HEK293 (cell line): ENCODE measurements at regions not wholly inside any gene's neighbourhood (a gene's known extent, or its start where the extent isn't known, plus 50 kb on each side); places are given as distances from the start of the nearest gene placed in this dataset.

Experiments used
- CTCF ChIA-PET: fragments of 350-600 bp; formaldehyde crosslinking; extraction: SDS; loops from one replicate; lab custom pipeline; 2021; ENCODE audit warnings: antibody characterized with exemption; lab: Yijun Ruan, JAX
- POLR2A ChIA-PET: fragments of 300-600 bp; formaldehyde crosslinking; extraction: SDS; loops from one replicate; lab custom pipeline; 2020; ENCODE audit warnings: antibody characterized with exemption, inconsistent platforms; lab: Yijun Ruan, JAX
- H3K27ac ChIP-seq: fragments of 200-500 bp; sonication (Bioruptor generic); 2 replicates; pipeline ENCODE4 v1.5.1; 2014; ENCODE audit warnings: low read depth, low read length, control low read depth, inconsistent platforms; ENCODE audit errors: extremely low read depth
- H3K36me3 ChIP-seq, 2 experiments: fragments of 200-500 bp in 1 of 2; sonication (Bioruptor generic) in 1 of 2; 1 replicate in 1 of 2; 2 replicates in 1 of 2; pipeline ENCODE4 v1.5.1; 2014 to 2017; ENCODE audit warnings: inconsistent platforms in 2 of 2, low read length in 2 of 2; ENCODE audit not compliant: control insufficient read depth in 2 of 2, insufficient read depth in 1 of 2
- H3K4me1 ChIP-seq: fragments of 200-500 bp; sonication (Bioruptor generic); 2 replicates; pipeline ENCODE4 v1.5.1; 2014; ENCODE audit warnings: mild to moderate bottlenecking, low read length, inconsistent platforms; ENCODE audit not compliant: control insufficient read depth, insufficient read depth
- H3K4me3 ChIP-seq: 2 replicates; pipeline ENCODE4 v1.5.1; 2011; ENCODE audit warnings: low read depth, mild to moderate bottlenecking, control low read depth, low read length, moderate library complexity
- H3K9me3 ChIP-seq: fragments of 200-500 bp; sonication (Bioruptor generic); 2 replicates; pipeline ENCODE4 v1.5.1; 2014; ENCODE audit warnings: low read depth, low read length, inconsistent platforms; ENCODE audit not compliant: control insufficient read depth, insufficient read depth
- BCL11A ChIP-seq: fragments of 450-650 bp; formaldehyde crosslinking; IDR thresholded peaks from 2 replicates; pipeline ENCODE4 v1.5.1; 2016; ENCODE audit warnings: low read depth, missing biosample characterization, missing genetic modification characterization
- GLIS1 ChIP-seq: fragments of 450-650 bp; formaldehyde crosslinking; IDR thresholded peaks from 2 replicates; pipeline ENCODE4 v1.5.1; 2016; ENCODE audit warnings: missing biosample characterization, missing genetic modification characterization
- MEIS1 ChIP-seq: sonication (generic); formaldehyde crosslinking; IDR thresholded peaks from 2 replicates; pipeline ENCODE4 v1.8.1; 2022; ENCODE audit warnings: missing genetic modification reagents, mild to moderate bottlenecking, borderline replicate concordance
- OVOL3 ChIP-seq: fragments of 450-650 bp; formaldehyde crosslinking; IDR thresholded peaks from 2 replicates; pipeline ENCODE4 v1.5.1; 2016; ENCODE audit warnings: missing biosample characterization, missing genetic modification characterization
- SP7 ChIP-seq: fragments of 450-650 bp; formaldehyde crosslinking; IDR thresholded peaks from 2 replicates; pipeline ENCODE4 v1.5.1; 2016; ENCODE audit warnings: missing biosample characterization, missing genetic modification characterization
- WT1 ChIP-seq: fragments of 450-650 bp; formaldehyde crosslinking; IDR thresholded peaks from 2 replicates; pipeline ENCODE4 v1.5.1; 2016; ENCODE audit warnings: missing biosample characterization, missing genetic modification characterization
- ZBTB10 ChIP-seq: fragments of 450-650 bp; formaldehyde crosslinking; IDR thresholded peaks from 2 replicates; pipeline ENCODE4 v1.5.1; 2016; ENCODE audit warnings: missing biosample characterization, missing genetic modification characterization
- ZFP37 ChIP-seq: fragments of 450-650 bp; formaldehyde crosslinking; IDR thresholded peaks from 2 replicates; pipeline ENCODE4 v1.5.1; 2016; ENCODE audit warnings: missing biosample characterization, missing genetic modification characterization
- ZNF121 ChIP-seq: fragments of 450-650 bp; formaldehyde crosslinking; IDR thresholded peaks from 2 replicates; pipeline ENCODE4 v1.5.1; 2016; ENCODE audit warnings: missing biosample characterization, missing genetic modification characterization
- ZNF140 ChIP-seq: fragments of 450-650 bp; formaldehyde crosslinking; IDR thresholded peaks from 2 replicates; pipeline ENCODE4 v1.5.1; 2016; ENCODE audit warnings: missing biosample characterization, missing genetic modification characterization
- ZNF211 ChIP-seq: fragments of 450-650 bp; formaldehyde crosslinking; IDR thresholded peaks from 2 replicates; pipeline ENCODE4 v1.5.1; 2016; ENCODE audit warnings: low read depth, missing biosample characterization, missing genetic modification characterization
- ZNF513 ChIP-seq: fragments of 450-650 bp; IDR thresholded peaks from 2 replicates; pipeline ENCODE4 v1.5.1; 2018; ENCODE audit warnings: missing biosample characterization, missing genetic modification characterization
- ZNF530 ChIP-seq: fragments of 450-650 bp; formaldehyde crosslinking; IDR thresholded peaks from 2 replicates; pipeline ENCODE4 v1.5.1; 2016; ENCODE audit warnings: low read depth, missing biosample characterization, missing genetic modification characterization
- ZNF561 ChIP-seq: fragments of 450-650 bp; IDR thresholded peaks from 2 replicates; pipeline ENCODE4 v1.5.1; 2018; ENCODE audit warnings: missing biosample characterization, missing genetic modification characterization, borderline replicate concordance
- ZNF571 ChIP-seq: fragments of 450-650 bp; formaldehyde crosslinking; IDR thresholded peaks from 2 replicates; pipeline ENCODE4 v1.5.0; 2017; ENCODE audit warnings: missing biosample characterization, missing genetic modification characterization
- ZNF654 ChIP-seq: fragments of 450-650 bp; formaldehyde crosslinking; IDR thresholded peaks from 2 replicates; pipeline ENCODE4 v1.5.1; 2016; ENCODE audit warnings: low read depth, missing biosample characterization, missing genetic modification characterization
- ZNF747 ChIP-seq: fragments of 450-650 bp; formaldehyde crosslinking; IDR thresholded peaks from 2 replicates; pipeline ENCODE4 v1.5.1; 2016; ENCODE audit warnings: missing biosample characterization, missing genetic modification characterization
- ZNF76 ChIP-seq: fragments of 450-650 bp; formaldehyde crosslinking; IDR thresholded peaks from 2 replicates; pipeline ENCODE4; 2016; ENCODE audit warnings: low read depth, missing biosample characterization, missing genetic modification characterization, borderline replicate concordance
- TF ChIP-seq, protein P1 (sequence below): fragments of 450-650 bp; formaldehyde crosslinking; IDR thresholded peaks from 2 replicates; pipeline ENCODE4 v1.5.1; 2016; ENCODE audit warnings: missing biosample characterization, missing genetic modification characterization
- TF ChIP-seq, protein P2 (sequence below): fragments of 450-650 bp; formaldehyde crosslinking; IDR thresholded peaks from 2 replicates; pipeline ENCODE4 v1.5.1; 2016; ENCODE audit warnings: missing biosample characterization, missing genetic modification characterization, borderline replicate concordance
- TF ChIP-seq, protein P3 (sequence below): fragments of 450-650 bp; IDR thresholded peaks from 2 replicates; pipeline ENCODE4 v1.5.1; 2018; ENCODE audit warnings: missing biosample characterization, mild to moderate bottlenecking, missing genetic modification characterization

DNA sequence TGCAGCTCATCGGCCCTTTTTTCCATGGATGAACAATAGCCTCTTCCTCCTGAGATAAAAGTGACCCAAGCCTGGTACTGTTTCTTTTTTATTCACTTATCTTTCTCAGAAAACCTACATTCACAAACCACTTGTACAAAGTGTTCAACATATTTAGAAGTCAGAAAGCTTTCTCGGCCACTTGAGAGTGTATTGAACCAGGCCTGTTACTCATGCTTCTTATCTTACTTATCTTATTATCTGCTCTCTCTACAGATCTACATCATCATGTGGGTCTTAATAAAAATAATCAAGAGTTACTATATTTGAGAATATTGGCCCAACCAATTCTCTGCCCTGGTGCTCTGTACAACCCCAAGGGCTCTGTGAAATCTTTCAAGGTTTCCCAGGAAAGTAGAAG, 242.1 kb downstream of the MREG start:
- peaks cover 20% of the 10 kb centered on the region for H3K4me1 ChIP-seq
- CTCF ChIA-PET, result no interaction called here
- H3K36me3 ChIP-seq, result no peaks in the 10 kb centered on the region
- H3K9me3 ChIP-seq, result no peaks in the 10 kb centered on the region
- no peak for TF ChIP-seq ZNF530
- no peak for TF ChIP-seq OVOL3 (tag by site-specific recombination)
- POLR2A ChIA-PET, result no interaction called here
- peak overlapping the region; percentile 58 for H3K27ac ChIP-seq
- no peak overlapping the region for H3K4me3 ChIP-seq

DNA sequence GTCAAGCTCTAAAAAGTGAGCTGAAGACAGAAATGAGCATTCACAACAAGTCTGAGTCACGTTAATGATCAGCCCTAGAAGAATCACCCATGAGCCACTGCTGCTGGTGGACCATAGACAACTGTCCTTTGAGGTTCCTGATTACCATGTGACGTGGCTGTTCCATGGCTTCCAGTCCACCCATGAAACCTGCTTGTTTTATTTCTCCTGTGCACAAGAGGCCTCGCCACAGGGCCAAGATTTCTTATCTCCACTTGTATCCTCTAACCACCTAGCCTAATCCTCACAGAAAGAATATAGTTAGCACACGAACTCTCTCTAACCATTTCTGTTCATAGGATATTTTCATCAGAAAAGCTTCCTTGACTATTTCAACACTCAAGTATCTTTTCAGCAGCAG, 242.7 kb downstream of the MREG start:
- TF ChIP-seq, protein P1, sequence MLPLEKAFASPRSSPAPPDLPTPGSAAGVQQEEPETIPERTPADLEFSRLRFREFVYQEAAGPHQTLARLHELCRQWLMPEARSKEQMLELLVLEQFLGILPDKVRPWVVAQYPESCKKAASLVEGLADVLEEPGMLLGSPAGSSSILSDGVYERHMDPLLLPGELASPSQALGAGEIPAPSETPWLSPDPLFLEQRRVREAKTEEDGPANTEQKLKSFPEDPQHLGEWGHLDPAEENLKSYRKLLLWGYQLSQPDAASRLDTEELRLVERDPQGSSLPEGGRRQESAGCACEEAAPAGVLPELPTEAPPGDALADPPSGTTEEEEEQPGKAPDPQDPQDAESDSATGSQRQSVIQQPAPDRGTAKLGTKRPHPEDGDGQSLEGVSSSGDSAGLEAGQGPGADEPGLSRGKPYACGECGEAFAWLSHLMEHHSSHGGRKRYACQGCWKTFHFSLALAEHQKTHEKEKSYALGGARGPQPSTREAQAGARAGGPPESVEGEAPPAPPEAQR (tag by site-specific recombination), result no peak
- no peak for TF ChIP-seq ZNF211
- H3K27ac ChIP-seq, result no peak overlapping the region
- H3K9me3 ChIP-seq, result no peaks in the 10 kb centered on the region
- no peak overlapping the region for H3K4me3 ChIP-seq
- no peaks in the 10 kb centered on the region for H3K36me3 ChIP-seq
- ChIA-PET POLR2A (no interaction called here), CTCF (no interaction called here)
- H3K4me1 ChIP-seq, result peaks cover 20% of the 10 kb centered on the region

DNA sequence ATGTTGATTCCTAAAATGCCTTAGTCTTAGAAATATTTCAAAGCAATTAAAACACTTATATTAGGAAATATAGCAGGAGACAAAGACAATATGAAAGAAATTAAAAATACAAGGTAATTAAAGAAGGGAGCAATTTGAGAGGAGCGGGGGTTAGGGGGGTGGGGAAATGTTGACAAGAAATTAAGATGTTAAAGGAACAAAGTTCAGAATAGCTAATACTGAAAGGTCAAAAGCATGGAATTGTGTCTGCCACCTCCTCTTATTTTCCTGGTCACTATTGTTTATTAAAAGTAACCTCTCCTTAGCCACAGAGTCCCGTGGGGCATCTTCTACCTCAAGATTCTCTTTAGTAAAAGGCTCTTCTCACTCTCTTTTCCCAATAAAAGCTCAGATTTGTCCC, 244.1 kb downstream of the MREG start:
- no peak overlapping the region for H3K4me3 ChIP-seq
- CTCF ChIA-PET, result interaction anchor here (0.6 kb wide), 1 partner anchor 163 kb away, joined by 3 read pairs; no protein-coding TSS in a partner anchor
- POLR2A ChIA-PET, result no interaction called here
- no peak for TF ChIP-seq BCL11A (tag by site-specific recombination)
- TF ChIP-seq ZNF747 (tag by site-specific recombination), result no peak
- TF ChIP-seq, protein P2, sequence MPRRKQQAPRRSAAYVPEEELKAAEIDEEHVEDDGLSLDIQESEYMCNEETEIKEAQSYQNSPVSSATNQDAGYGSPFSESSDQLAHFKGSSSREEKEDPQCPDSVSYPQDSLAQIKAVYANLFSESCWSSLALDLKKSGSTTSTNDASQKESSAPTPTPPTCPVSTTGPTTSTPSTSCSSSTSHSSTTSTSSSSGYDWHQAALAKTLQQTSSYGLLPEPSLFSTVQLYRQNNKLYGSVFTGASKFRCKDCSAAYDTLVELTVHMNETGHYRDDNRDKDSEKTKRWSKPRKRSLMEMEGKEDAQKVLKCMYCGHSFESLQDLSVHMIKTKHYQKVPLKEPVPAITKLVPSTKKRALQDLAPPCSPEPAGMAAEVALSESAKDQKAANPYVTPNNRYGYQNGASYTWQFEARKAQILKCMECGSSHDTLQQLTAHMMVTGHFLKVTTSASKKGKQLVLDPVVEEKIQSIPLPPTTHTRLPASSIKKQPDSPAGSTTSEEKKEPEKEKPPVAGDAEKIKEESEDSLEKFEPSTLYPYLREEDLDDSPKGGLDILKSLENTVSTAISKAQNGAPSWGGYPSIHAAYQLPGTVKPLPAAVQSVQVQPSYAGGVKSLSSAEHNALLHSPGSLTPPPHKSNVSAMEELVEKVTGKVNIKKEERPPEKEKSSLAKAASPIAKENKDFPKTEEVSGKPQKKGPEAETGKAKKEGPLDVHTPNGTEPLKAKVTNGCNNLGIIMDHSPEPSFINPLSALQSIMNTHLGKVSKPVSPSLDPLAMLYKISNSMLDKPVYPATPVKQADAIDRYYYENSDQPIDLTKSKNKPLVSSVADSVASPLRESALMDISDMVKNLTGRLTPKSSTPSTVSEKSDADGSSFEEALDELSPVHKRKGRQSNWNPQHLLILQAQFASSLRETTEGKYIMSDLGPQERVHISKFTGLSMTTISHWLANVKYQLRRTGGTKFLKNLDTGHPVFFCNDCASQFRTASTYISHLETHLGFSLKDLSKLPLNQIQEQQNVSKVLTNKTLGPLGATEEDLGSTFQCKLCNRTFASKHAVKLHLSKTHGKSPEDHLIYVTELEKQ (tag by site-specific recombination), result no peak
- TF ChIP-seq, protein P3, sequence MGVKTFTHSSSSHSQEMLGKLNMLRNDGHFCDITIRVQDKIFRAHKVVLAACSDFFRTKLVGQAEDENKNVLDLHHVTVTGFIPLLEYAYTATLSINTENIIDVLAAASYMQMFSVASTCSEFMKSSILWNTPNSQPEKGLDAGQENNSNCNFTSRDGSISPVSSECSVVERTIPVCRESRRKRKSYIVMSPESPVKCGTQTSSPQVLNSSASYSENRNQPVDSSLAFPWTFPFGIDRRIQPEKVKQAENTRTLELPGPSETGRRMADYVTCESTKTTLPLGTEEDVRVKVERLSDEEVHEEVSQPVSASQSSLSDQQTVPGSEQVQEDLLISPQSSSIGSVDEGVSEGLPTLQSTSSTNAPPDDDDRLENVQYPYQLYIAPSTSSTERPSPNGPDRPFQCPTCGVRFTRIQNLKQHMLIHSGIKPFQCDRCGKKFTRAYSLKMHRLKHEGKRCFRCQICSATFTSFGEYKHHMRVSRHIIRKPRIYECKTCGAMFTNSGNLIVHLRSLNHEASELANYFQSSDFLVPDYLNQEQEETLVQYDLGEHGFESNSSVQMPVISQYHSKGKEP (tag by site-specific recombination), result no peak
- TF ChIP-seq ZNF211, result no peak
- TF ChIP-seq ZFP37 (tag by site-specific recombination), result no peak
- no peak for TF ChIP-seq WT1 (tag by site-specific recombination)
- TF ChIP-seq MEIS1 (CRISPR knock-in tag), result no peak
- TF ChIP-seq ZNF571 (tag by site-specific recombination), result no peak
- TF ChIP-seq ZNF513 (tag by site-specific recombination), result no peak
- no peak for TF ChIP-seq SP7
- TF ChIP-seq ZNF121, result no peak
- TF ChIP-seq ZNF561 (tag by site-specific recombination), result no peak
- TF ChIP-seq ZNF654, result no peak
- no peak for TF ChIP-seq GLIS1
- no peak for TF ChIP-seq ZNF140 (tag by site-specific recombination)
- no peak for TF ChIP-seq ZNF76
- TF ChIP-seq ZBTB10 (tag by site-specific recombination), result no peak

More for the DNA sequence above, 244.1 kb downstream of the MREG start:
- Histone ChIP-seq H3K27ac (no peak overlapping the region), H3K36me3 (no peaks in the 10 kb centered on the region), H3K9me3 (no peaks in the 10 kb centered on the region), H3K4me1 (peaks cover 20% of the 10 kb centered on the region)
